Glomerular visceral epithelial cell (primary cell): ENCODE measurements at regions not wholly inside any gene's neighbourhood (a gene's known extent, or its start where the extent isn't known, plus 50 kb on each side); places are given as distances from the start of the nearest gene placed in this dataset.
A peak's percentile ranks its signal among the peaks of the same experiment; 100 is the strongest.
"Not testable (repeated sequence)": the region's sequence is repeated elsewhere in the genome, so short reads cannot be mapped to it uniquely, and the experiment has no call there.

Source experiments
- DNase-seq: peaks from one replicate; pipeline ENCODE4 v3.0.0-alpha.2; 2016; ENCODE audit errors: extremely low spot score

DNA sequence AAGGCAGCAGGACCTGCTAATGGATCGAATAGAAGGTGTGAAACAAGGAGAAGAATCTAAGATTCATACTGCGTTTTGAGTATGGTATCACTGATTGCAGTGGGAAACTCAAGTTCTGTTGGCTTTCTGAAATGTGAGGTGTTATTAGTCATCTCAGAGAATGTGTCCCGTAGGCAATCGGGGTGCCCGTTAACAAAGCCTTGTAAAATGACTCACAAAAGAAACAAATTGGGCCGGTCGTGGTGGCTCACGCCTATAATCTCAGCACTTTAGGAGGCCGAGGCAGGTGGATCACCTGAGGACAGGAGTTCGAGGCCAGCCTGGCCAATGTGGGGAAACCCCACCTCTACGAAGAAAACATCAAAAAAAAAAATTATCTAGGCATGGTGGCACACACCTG lies 118.2 kb upstream of the C7orf33 start:
- DNase-seq: no peak

DNA sequence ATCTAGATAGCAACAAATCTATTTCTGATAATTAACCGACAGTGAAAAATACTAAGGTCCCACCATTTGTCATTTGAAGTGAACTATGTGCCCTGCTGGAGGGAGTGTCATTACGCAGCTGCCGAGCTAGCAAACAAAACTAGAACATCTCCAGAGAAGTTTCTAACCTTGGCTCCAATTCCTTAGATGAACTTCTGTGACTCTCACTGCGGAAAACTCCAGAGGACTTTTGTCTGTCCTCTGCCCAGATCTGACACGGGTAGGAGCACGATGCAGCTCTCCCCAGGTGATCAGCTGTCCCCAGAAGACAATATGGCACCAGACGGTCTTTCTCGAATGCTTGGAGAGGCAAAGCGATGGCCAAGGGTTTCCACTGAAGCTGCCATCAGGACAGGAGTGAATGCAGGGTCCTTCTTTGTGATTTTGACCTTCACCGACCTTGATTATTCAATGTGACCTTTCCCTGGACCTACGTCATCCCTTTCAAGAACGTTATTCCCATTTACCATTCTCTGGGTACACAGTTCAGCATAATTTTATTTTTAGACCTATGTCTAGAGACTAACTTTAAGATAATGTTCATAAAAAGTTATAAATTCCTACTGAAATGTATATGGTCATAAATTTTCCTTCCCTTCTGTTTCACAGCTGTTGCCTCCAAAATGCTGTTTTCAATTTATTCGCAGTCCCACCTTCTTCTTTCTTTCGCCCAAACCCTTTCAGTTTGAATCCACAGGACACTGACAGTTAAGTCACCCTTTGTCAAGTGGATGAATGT lies 116.7 kb upstream of the C7orf33 start:
- DNase-seq: no peak

DNA sequence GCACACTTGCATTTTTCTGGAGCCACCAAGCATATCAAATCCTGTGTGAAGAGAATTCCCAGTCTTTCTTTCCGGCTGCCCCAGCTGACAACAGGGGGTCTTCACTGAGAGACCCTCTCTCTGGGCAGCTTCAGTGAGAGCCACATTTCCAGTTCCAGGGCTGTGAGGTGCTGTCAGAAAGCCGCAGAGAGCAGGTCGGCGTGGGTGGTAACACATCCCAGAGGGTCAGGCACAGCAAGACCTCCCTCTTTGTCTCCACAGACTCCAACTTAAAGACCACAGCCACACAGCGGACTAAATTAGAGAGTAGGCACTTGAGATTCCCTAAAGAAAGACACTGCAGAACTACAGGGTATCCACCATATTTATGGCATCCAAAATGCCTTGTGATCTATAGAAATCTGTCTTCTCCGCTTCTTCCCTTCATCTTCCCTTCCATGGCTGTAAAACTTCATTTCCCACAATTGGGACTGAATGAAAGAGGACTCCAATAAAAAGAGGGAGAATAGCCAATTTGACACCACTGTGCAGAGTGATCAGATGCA lies 116.0 kb upstream of the C7orf33 start:
- no peak for DNase-seq

DNA sequence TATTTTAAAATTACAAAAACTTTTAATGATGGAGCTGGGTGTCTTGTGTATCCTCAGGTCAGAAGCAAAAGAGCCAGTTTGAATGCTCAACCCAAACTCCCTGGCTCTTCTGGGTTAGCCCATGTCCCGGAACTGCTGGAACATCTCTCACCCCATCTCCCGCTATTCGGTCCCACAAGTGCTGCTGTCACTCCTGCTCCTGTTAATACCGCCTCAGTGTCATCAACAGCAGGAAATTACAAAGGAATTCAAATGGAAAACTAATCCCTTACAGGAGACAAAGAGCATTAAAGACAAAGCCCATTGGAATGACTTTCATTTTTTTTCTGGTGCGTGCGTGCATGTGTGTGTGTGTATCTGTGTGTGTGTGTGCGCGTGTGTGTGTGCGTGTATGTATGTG lies 112.0 kb upstream of the C7orf33 start:
- DNase-seq: no peak

DNA sequence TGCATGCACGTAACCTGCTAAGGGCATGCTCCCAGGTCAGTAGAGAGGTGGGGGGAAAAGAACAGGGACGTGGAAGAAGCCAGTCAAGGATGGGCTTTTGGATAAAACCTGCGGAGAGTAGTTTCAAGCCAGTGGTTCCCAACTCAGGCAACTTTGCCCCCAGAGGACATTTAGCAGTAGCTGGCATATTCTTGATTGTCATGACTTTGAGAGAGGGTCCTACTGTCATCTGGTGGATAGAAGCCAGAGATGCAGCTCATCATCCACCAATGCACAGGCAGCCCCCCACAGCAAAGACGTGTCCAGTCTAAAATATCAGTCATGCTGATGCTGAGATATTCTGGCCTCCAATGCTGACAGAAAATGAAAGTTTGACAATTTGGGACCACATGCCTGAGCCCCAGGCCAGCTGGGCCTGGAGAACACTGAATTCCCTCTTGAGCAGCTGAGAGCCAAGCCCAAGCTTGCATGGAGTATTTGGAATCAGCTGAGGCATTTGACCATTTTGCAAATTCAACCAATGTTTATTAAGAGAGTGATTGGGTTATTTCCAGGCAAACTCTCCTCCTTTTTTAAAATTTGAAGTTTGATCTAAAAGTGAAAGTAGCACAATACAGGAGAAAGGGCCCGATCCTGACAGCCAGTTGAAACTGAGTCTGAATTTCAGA lies 110.0 kb upstream of the C7orf33 start:
- no peak for DNase-seq

DNA sequence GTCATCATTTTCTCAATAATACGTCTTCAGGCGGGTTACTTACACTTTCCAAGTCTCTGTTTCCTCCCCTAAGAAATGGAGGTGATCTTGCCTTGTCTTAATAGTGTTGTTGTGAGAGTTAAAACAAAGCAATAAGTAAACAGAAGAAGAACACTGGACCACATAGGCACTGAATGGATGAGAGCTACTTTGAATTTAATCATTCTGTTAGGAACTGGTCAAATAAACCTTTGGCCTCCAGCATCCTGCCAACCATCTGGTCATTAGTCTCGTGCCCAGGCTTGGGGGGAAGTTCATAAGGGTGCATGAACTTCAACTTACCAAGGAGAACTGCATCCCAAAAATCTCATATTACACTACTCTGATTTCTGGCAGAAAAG lies 109.4 kb upstream of the C7orf33 start:
- DNase-seq: no peak

DNA sequence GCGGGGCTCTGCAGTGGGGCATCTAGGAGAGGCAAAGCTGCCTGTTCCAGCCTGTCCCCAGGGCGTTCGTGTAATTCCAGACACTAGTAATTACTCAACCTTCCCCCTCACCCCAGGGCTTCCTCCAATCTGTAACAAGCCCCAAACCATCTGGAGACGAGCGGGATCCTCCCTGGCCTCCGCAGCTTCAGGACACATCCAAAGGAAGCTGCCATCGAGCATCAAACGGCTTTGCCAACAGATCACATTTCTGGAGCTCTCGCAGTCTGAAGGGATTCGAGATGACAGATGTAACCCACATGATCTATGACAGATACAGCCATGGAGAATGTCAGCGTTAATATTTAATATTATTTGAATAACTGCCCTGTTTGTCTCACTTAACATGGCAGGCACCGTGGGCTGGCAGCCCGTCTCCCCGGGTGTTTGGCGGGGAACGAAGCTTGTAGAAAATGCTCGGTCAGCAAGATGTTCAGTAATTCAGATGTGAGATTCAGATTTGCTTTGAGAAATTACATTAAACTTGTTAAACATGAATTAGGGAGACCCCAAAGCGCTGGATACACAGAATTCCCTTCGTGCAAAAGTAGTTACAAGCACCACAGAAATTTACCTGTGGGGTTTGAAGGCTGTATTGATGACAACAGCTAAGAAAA lies 108.5 kb upstream of the C7orf33 start:
- no peak for DNase-seq

DNA sequence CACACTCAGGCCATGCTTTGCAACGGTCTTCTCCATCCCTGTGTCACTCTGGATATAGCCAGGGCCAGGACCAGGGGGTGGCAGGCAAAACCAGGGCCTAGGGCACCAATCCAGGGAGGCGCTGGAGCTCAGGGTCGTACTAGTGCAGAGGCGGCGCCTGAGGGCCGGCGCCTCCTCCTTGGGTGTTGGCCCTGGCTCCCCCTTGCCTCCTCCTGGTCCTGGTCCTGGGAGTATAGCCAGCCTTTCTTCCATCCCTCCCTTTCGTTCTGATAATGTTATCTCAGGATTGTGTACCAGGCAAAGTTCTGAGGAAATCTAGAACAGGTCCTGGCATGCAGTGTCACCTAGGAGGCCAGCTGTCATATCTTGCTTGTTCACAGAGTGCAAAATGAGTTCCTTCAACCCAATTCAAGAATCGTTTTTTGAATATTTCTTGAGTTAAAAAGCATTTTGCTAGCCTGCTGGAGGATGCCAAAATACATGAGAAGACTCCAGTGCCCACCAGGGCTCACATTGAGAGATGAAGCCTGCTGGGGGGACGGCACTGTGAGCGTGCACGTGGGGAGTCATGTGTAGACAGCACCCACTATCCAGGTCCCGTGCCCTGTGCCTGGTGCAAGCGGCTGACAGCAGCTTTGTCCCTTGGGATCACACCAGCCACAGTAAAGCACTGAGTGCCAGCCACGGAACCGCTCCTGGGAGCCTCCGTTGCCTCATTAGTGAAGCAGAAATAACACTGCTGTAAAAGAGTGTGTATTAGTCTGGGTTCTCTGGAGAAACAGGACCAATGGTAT lies 106.9 kb upstream of the C7orf33 start:
- no peak for DNase-seq

DNA sequence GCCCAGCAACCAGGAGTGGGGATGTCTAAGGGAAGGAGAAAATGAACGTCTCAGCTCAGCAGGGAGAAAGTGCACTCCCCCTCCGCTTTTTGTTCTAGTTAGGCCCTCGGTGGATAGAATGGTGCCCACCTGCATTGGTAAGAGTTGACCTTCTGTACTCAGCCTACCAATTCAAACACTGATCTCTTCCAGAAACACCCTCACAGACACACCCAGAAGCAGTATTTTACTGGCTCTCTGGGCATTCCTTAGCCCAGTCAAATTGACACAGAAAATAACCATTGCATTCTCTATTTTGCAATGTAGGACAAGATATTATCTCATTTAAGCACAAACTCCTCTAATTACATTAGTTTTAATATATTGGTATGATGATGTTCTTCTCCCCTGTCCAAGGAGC lies 106.1 kb upstream of the C7orf33 start:
- DNase-seq: no peak

DNA sequence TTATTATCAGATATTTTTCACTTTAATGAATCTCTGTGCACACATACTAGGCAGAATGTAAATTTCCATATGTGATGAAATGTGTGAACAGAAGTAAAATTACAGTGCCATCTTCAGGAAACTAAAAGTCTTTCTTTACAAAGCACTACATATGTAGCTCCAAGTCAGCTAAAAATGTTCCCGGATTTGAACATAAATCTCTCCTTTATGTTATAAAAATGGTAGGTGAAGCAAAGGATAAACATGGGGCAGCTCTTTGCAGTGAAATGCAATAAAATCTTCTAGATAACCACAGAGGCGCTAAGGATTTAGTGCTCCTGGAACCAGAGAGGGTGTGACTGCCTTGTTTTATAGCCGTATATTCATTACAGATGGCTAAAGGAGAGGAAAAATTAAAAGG lies 104.9 kb upstream of the C7orf33 start:
- no peak for DNase-seq

DNA sequence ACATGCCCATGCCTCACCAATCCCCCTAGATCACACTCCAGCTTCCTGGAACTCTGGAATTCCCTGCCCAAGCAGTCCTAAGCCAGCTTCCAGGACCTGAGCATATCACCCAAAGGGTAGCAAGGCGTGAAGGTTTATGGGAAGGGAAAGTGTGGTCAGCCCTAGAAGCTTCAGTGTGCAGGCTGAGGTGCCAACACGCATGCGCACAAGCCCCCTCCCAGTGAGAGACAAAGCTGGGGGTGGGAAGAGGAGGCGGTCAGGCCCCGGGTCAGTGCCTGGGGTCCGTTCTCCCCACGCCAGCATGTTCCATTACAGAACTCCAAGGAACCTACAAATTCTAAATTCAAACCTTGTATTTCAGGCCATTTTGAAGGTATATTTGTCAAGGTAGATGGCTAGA lies 103.6 kb upstream of the C7orf33 start:
- no peak for DNase-seq

DNA sequence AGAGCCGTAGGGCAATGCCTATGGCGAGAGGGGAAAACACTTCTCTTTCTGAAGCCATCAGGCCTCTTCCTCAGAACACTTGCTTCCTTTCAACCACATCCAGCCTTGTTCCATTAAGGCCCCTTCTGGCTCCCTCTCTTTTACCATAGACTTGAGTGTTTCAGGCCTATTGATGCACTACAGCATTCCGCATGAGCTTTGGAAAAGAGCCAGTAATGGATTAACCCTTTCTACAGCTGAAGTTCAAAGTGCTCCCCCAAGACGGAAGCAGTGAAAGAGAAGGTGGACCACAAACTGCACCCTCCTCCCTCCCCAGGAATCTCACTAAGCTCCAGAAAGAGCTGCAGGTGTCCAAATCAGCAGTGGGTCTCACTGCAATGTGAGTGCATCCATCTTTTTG lies 102.7 kb upstream of the C7orf33 start:
- no peak for DNase-seq

DNA sequence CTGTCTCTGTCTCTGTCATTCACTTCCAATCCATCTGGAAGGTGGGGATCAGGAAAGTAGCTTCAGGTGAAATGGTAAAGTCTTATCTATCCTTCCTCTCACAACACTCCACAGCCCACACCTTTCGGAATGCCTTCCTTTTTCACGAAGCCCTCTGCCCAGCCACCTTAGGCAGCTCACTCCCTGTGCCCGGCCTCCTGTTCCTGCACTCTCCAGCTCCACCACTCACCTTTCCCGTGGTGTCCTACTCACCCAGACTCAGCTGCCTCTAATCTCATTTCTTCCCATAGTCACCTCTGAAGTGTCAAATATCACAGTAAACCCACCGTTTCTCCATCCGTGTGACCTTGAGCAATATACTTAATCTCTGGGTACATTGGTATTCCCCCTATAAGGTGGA lies 100.9 kb upstream of the C7orf33 start:
- DNase-seq: no peak

DNA sequence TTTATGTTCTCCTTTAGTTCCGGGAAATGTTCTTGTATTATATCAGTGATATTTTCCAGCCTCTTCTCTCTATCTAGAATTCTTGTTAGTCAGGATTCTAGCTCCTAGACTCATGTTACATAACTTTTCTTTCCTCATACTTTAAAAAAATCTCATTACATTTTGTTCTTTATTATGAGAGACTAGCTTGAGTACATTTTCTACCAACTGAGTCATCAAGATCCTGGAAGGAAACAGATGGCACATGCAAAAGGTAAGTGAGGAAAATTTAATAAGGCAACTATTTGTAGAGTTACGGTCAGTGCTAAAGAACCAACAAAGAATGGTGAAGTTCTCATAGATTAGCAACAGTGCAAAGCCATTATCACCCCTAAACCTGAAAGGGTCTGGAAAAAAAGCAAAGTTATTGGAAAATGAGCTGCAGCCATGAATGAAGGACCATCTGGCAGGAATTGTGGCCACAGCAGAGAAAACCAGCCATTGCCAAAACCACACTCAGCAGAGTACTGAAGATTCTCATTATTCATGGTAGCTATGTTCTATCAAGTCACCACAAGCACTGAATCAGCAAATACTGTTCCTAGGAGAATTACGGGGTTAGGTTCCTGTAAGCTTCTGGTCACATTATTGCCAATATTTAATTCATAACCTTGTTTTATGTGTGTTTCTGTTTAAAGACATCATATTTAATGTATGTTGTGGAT lies 98.3 kb upstream of the C7orf33 start:
- no peak for DNase-seq

DNA sequence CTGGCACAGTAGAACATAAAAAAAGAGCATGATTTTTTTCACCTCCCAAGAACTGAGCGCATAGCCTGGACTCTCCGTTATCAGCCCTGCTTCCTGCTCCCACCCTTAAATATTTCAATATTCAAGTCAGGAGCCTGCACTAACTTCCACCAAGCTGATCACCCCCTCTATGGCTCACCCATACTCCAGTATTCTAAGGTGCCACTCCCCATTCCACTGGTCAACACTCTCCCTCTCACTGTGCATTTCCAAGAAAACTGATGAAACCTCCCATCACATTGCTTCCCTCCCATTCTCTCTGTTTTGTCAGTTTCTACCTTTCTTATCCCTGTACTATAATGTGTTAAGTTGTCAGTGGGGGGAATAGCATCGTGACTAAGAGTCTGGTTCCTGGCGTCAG lies 95.0 kb upstream of the C7orf33 start:
- DNase-seq: no peak

DNA sequence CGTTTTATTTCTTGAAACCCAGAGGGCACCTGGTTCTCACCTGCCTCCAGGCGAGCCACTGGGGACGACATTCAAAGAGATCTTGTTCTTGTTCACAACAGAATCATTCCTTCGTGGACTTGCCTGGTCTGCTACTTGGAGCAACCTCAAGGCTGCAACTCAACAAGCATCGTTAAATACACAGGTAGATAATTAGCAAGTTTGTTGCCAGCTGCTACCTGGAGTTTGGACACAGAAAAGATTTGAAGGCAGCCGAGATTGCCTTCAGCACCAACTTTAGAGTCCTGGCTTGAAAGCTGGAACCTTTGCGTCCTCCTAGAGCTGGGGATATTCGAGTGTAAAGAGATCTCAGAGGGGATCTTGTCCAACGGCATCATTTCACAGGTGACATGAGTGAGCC lies 89.6 kb upstream of the C7orf33 start:
- no peak for DNase-seq

DNA sequence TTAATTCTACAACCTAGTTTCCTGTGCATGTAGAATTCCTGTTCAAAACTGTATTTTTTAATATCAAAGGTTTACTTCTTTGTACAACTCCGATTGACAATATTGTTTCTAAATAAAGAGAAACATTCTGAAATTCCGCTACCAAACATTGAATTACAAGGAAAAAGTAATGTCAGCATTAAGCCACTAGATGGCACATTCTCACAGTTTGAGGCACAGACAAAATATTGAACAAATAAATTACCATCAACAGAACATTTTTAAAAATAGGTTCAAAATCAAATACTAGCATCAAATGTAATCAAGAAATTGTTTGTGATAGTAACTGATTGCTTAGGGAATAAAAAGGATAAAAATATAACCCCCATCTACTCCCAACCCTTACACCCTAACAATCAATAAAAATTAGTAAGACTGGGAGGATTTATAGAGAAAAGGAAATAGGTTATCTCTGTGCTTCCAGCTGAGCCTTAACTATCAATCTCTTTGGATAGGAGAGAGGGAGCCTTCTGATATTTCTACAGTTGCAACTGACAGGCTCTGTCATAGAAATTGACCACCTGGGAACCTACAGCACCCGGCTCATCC lies 86.6 kb upstream of the C7orf33 start:
- peak; percentile 16 for DNase-seq

DNA sequence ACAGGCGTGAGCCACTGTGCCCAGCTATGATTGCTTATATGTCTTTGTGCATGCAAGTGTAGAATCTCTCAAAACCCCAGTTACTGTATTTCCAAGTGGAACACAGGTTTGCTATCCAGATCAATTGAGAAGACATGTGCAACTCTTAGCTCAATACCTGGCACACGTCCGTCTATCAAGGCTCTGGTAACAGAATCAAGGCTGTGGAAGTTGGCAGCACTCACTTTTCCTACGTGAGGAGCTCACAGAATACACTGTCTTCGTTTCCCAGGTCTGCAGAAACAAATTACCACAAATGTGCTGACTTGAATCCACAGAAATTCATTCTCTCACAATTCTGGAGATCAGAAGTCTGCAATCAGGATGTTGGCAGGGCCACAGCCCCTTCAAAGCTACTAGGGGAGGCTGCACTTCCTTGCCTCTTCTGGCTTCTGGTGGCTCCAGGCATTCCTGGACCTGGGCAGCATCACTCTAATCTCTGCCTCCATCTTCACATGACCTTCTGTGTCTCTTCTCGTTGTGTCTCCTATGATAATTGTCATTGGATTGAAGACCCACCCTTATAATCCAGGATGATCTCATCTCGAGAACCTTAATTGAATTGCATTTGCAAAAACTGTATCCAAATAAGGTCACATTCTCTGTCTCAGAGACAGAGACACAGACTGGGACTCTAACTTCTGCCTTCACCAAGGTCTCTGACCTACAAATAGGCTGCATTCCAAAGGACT lies 84.8 kb upstream of the C7orf33 start:
- no peak for DNase-seq

DNA sequence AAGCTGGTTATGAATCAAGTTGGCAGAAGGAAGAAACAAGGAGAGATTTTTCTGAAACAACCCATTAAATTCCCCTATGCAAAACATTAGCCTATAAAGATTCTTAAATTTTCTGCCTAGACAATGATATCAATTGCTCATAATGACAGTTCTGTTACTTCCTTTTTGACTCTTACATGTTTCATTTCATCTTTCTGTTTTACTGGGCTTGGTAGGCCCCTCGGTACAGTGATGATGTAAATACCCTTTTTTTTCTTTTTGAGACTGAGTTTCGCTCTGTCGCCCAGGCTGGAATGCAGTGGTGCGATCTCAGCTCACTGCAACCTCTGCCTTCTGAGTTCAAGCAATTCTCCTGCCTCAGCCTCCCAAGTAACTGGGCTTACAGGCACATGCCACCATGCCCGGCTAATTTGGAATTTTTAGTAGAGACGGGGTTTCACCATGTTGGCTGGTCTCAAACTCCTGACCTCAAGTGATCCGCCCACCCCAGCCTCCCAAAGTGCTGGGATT lies 83.4 kb upstream of the C7orf33 start:
- DNase-seq: not testable (repeated sequence)

DNA sequence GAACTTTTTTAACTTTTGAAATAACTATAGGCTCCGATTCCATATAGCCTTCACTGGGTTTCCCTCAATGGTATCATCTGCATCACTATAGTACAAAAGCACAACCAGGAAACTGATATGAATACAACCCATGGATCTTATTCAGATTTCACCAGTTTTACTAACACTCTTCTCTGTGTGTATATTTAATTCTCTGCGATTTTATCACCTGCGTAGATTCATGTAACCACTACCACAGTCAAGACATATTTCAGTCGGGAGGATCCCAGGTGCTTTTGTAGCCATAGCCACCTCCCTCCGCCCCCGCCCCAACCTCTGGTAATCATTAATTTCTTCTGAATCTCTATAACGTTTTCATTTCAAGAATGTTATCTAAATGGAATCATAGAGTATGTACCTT lies 82.8 kb upstream of the C7orf33 start:
- no peak for DNase-seq
